ENCODE measurements at regions not wholly inside any gene's neighbourhood (a gene's known extent, or its start where the extent isn't known, plus 50 kb on each side); places are given as distances from the start of the nearest gene placed in this dataset.

GRCh38 chr18:55868909-55869308, 280.9 kb upstream of the TCF4 start:
- H3K27ac ChIP-seq = no peak overlapping the region
- intact Hi-C loops (cut with DNase I) = no loop called here

GRCh38 chr18:55866886-55867285, 278.9 kb upstream of the TCF4 start:
- intact Hi-C loops (cut with DNase I) = no loop called here
- H3K9me3 ChIP-seq = no peaks in the 10 kb centered on the region
- TF ChIP-seq CTCF (IDR thresholded peaks at IDR 0.05) = no peak
- FAIRE-seq (no peak), DNase-seq (no peak), ATAC-seq (no peak)
- H3K4me3 ChIP-seq = no peak overlapping the region
- H3K36me3 ChIP-seq = no peaks in the 10 kb centered on the region
- 89 to 94% methylated on average over 7 of the region's 7 CpGs for WGBS, 2 donors
- no peaks in the 10 kb centered on the region for H3K27me3 ChIP-seq
- H3K4me1 ChIP-seq = peaks cover 0 to 6% (median 0%) of the 10 kb centered on the region in 3 donors
- no peak overlapping the region for H3K27ac ChIP-seq

More at GRCh38 chr18:55868909-55869308, 280.9 kb upstream of the TCF4 start:
- FAIRE-seq = no peak
- no peak for DNase-seq
- Histone ChIP-seq H3K9me3 (no peaks in the 10 kb centered on the region), H3K4me1 (peaks cover 0 to 6% (median 0%) of the 10 kb centered on the region in 3 donors), H3K36me3 (no peaks in the 10 kb centered on the region), H3K4me3 (no peak overlapping the region), H3K27me3 (no peaks in the 10 kb centered on the region)
- TF ChIP-seq CTCF (IDR thresholded peaks at IDR 0.05) = no peak
- WGBS, 2 donors = 77 to 81% methylated on average over 1 of the region's 1 CpG
- no peak for ATAC-seq

- Histone ChIP-seq H3K4me1 (peaks cover 0 to 6% (median 0%) of the 10 kb centered on the region in 3 donors), H3K27me3 (no peaks in the 10 kb centered on the region), H3K27ac (no peak overlapping the region), H3K36me3 (no peaks in the 10 kb centered on the region), H3K9me3 (no peaks in the 10 kb centered on the region), H3K4me3 (no peak overlapping the region)
- intact Hi-C loops (cut with DNase I) = no loop called here
- FAIRE-seq (no peak), ATAC-seq (no peak), DNase-seq (no peak)
- WGBS, 2 donors = 69 to 70% methylated on average over 7 of the region's 7 CpGs
- no peak for TF ChIP-seq CTCF (IDR thresholded peaks at IDR 0.05)
Observed at GRCh38 chr18:55866006-55866405, 278.0 kb upstream of the TCF4 start.

GRCh38 chr18:55864281-55864680, 276.3 kb upstream of the TCF4 start:
- WGBS, 2 donors = 49 to 56% methylated on average over 1 of the region's 1 CpG
- no peak for ATAC-seq
- TF ChIP-seq CTCF (IDR thresholded peaks at IDR 0.05) = no peak
- no peak for DNase-seq
- FAIRE-seq = no peak
- no peak overlapping the region for H3K27ac ChIP-seq
- H3K36me3 ChIP-seq = no peaks in the 10 kb centered on the region
- H3K9me3 ChIP-seq = no peaks in the 10 kb centered on the region
- H3K27me3 ChIP-seq = no peaks in the 10 kb centered on the region
- intact Hi-C loops (cut with DNase I) = no loop called here
- peaks cover 0 to 6% (median 0%) of the 10 kb centered on the region in 3 donors for H3K4me1 ChIP-seq
- no peak overlapping the region for H3K4me3 ChIP-seq

- DNase-seq (no peak), ATAC-seq (no peak)
Observed at GRCh38 chr18:55863876-55864275, 275.9 kb upstream of the TCF4 start.

More at GRCh38 chr18:55863876-55864275, 275.9 kb upstream of the TCF4 start:
- no peak for FAIRE-seq
- Histone ChIP-seq H3K27ac (no peak overlapping the region), H3K36me3 (no peaks in the 10 kb centered on the region), H3K9me3 (no peaks in the 10 kb centered on the region), H3K27me3 (no peaks in the 10 kb centered on the region), H3K4me3 (no peak overlapping the region), H3K4me1 (peaks cover 0 to 6% (median 0%) of the 10 kb centered on the region in 3 donors)
- intact Hi-C loops (cut with DNase I) = no loop called here
- no peak for TF ChIP-seq CTCF (IDR thresholded peaks at IDR 0.05)
- 35 to 42% methylated on average over 7 of the region's 7 CpGs for WGBS, 2 donors

Measured in pancreas (tissue), 10 donors.